Central memory CD4-positive, alpha-beta T cell (primary cell): ENCODE measurements at regions not wholly inside any gene's neighbourhood (a gene's known extent, or its start where the extent isn't known, plus 50 kb on each side); places are given as distances from the start of the nearest gene placed in this dataset.
A peak's percentile ranks its signal among the peaks of the same experiment; 100 is the strongest.

ENCODE experiments used
- DNase-seq: peaks from one replicate; pipeline ENCODE4 v3.0.0; 2022

GRCh38 chr3:188046561-188047211 lies 107.3 kb upstream of the LPP start:
- no peak for DNase-seq

DNA sequence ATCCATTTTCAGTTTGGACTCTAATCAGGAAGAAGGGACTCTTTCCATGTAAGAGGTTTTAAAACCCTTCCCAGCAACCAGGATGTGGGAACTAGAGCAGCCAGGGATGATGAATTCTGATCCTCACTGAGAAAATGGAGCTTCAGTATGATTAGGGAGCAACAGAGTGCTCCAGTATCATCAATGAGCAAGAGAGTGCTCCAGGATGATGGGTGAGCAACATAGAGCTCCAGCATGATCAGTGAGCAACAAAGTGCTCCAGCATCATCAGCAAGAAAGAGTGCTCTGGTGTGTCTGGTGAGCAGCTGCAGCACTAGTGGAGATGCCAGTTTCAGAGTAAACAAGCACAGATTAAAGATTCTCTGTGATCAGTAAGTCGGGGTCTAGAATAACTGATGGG lies 106.4 kb upstream of the LPP start:
- DNase-seq = no peak

DNA sequence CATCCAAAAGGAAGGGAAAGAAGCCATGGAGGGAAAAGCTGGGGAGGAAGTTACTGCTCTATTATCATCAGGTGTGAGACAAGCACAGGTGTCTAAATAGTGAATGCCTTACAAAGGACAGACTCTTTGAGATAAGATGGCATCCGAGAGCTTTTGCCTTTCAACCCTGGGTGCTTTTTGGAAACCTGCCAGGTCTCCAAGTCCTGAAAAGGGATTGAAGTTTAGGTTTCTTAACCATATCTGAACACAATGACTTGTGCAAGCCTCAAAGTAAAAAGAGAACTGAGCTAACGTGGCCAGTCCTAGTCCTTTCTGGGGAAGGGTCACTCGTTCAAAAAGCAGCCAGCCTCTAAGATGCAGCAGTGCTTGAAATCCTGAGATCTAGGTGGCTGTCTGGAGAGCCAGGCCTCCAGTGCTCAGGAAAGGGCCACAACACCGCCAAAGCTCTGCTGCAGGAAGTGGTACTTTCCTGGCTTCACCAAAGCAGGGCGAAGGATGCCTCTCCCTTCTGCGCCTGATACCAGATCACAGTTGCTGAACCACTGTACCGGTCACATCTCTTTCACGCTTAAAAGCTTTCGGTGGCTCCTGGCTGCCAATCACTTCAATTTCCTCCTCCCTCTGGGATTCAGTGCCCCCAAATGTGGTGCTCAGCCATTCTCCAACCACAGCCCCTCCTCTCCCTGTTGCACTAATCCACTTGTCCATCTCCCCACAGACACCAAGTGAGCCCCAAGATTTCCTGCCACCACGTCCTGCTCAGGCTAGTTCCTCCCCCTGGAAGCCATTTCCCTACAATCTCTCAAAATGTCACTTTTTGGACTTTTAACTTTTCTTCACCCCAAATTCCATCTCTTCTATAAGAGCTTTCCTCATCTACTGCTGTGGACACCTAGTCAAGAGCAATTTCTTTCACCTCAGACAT lies 104.1 kb upstream of the LPP start:
- DNase-seq = peak; percentile 42

DNA sequence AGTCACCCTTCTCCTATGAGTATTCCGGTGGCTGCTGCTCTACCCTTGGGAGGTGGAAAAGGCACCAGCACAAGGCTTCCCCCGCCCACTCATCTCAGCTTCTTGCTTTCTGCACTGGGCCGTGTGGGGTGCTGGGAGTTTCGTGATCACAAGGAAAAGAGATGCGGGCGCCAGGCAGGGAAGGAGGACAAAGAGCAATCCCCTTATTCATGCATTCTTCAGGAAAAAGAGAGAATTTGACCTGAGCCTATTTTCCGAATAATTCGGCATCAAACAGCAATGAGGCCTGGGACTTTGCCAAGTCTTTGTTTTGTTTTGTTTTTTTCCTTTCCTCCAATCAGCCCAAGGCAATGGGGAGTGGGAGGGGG lies 102.2 kb upstream of the LPP start:
- no peak for DNase-seq

DNA sequence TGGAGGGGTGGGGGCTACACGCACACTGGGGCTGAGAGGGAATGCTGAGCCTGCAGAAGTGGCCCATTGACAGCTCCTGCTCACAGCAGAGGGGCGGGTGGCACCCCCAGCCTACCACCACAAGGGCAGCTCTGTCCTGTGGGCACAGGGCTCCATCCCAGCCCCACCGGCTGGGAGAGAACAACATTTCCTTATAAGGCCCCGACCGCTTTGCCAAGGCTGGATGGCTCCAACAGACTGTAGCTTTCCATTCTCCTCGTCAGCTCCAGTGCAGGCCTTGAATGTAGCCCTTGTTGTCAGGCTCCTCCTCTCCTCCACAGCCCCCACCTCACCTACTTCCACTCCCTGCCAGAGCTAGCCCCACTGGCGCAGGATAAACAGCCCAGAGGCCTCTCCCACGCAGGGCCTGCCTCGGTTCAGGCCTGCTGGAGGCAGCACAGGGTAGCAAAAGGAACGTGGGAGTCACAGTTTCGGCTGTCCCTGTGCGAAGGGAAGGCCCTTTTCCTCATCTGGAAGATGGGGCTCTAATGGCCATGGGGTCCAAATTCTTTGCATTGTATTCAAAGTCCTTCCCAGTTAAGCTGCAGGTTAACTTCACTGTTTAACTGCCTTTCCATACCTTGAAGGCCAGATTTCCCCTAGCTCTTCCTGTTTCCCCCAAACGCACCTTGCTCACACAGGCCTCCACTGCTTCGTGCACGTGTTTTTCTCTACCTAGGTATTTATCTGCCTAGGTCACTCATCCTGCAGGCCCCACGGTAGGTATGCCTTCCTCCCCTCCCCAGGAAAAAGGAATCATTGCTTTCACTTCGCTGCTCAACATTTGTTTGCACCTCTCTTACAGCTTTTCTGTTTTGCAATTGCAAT lies 101.6 kb upstream of the LPP start:
- no peak for DNase-seq

DNA sequence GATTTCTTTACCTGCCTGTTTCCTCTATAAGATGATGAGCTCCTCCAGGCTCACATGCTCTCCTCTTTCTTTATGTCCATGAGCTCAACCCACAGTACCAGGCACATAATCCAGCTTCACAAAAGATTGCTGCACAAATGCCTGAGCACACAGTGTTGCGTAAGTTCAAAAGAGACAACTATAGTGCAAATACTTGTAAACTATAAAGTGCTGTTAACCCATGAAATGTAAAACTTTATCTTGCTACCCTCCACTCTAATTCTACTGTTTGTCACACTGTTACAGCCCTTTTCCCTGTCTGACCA lies 101.0 kb upstream of the LPP start:
- no peak for DNase-seq

DNA sequence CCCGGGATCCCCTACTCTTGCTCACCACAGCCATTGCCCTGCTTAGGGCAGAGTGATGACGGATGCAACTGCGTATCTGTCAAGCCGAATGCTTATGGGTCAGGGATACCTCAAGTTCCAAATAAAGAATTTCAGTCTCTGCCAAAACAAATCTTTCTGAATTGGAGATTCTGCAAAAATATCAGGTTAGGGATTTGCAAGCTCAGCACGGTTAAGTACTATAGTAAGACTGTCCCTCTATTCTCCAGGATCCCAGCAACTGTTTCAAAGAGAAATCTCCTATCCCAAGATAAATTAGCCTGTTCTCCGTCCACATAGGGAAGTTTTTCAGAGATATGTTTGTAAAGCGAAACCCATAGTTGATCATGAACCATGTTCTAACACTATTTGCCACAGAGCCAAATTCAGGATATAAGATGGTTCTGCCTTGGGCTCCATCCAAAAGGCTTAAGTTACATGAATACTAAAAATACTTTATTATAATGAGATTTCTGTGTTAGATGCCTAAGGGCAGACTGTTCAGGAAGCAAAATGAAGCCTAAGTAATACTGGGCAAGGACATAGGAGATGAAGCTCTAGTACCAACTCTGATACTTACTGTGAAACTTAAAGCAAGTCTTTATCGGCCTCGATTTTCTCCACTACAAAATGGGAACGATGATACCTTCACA lies 100.1 kb upstream of the LPP start:
- no peak for DNase-seq

DNA sequence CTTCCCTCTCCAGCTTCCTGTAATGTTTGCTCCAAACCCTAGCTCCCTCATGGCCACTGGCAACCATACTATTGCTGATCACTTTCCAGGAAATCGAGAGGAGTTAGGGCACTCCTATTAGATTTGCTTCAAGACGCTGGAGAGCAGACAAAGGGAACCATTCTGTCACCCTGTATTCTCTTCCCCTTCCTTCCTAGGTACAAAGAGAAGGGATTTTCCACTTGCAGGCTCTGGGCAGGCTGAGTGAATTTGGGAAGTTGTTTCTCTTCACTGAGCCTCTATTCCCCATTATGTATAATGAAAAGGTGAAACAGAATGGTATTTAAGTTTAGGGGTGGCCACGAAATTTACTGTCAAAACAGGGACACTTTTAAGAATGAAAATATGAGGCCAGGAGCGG lies 99.4 kb upstream of the LPP start:
- no peak for DNase-seq

GRCh38 chr3:188055388-188055787 lies 98.6 kb upstream of the LPP start:
- no peak for DNase-seq

DNA sequence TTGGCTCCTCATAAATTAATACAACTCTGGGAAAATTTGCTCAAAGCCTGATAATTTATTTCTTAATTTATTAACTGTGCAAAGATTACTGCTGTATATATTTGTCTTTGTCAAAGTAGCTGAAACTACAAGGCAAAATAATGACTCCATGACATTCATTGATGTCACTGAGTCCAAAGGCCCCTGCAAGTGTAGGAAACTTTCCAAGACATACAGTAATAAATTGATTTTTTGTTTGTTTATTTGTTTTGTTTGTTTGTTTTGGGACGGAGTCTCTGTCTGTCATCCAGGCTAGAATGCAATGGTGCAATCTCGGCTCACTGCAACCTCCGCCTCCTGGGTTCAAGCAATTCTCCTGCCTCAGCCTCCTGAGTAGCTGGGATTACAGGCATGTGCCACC lies 96.8 kb upstream of the LPP start:
- no peak for DNase-seq

GRCh38 chr3:188058569-188059184 lies 95.3 kb upstream of the LPP start:
- no peak for DNase-seq

DNA sequence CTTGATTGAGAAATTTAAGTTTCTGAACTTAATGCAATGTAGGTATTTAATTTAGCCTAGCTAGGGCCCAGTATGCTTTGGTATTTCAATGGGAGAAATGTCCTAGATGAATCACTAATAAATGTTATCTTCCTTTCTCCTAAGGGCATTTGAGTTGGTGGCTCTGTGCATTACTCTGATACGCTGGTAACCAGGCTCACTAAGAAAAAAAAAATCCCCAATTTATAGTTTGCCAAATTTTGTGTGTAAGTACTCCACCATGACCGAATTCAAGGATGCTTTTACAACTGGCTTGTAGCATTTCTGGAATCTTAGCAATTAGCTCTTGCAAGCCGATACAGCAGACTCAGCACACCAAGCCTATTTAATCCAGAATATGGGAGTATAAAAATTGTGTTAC lies 94.6 kb upstream of the LPP start:
- DNase-seq = no peak

DNA sequence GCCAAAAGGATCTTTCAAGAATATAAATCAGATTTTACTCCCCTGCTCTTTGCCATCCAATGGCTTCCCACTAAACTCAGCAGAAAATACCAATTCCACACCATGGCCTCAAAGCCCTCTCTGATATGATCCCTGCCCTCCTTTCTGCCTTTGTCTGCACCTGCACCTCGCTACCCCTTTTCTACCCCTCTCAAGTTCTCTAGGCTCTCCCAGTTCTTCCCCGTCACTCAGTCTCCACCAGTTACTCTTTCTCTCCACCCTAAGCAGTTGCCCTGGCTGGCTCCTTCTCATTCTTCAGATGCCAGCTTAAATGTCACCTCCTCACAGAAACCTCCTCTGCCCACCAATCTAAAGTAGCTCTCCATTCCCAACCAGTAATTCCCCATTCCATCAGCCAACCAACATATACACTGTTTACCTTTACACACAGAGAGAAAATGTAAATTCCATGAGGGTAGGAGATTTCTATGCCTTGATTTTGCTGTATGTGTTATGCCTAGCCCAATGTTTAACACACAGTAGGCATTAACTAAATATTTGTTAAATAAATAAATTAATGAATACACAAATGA lies 93.6 kb upstream of the LPP start:
- no peak for DNase-seq

DNA sequence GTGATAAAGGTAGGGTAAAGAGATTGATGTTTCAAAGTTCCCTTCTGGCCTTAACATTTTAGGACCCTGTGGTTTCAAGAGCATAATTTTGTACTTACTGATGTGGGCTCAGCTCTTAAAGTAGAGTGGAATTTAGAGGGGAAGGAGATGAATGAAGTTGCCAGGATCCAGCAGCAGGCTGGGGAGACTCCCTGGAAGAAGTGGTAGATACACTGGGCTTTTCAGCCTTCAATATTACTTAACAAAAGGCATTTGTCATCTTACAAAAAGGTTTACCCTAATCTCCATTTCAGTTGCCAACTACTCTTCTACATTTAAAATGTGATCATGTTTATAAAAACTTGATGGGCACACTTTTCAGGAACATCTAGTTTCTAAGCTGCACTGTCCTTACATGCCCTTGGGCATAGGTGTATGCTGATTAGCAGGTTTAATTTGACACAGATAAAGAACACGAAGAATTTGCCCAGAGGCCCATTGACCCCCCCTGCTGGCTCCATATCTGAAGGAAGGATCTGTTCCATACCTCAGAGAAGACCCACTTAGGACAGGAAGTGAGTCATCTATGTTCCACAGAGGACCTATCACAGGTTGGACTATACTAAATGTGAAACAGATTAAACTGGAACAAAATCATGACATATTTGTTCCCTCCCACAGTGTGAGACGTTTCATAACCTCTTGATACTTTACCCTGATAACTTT lies 93.0 kb upstream of the LPP start:
- DNase-seq = peak; percentile 45

- DNase-seq = no peak
Observed at GRCh38 chr3:188062216-188062615, 91.7 kb upstream of the LPP start.

DNA sequence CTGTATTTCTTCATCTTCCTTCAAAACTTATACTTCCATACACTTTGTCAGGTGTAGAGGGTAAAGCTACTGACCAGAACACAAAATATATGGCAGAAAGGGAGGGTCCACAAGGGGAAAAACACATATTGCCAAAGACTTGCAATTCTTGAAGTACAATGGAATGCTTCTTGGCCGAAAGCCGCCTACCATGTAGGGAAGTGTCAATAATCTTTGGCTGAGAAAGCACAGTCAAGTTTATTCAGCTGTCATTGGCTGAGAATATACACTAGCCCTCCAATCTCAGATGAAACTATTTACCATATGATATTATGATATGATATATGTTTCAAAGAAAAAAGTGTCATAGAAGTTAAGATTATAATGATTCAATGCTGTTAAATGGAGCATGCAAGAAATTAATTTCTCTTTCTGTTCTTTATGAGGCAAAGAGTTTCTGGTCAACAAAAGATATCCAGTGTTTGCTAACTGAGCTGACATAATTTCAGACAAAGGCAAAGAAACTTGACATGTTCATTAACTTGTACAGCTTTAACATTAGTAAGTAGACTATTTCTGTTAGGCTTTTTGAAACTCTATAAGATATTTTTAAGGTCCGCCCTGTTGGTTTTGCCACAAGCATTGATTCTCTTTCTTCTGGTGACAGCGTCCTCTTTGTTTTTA lies 89.0 kb upstream of the LPP start:
- no peak for DNase-seq

DNA sequence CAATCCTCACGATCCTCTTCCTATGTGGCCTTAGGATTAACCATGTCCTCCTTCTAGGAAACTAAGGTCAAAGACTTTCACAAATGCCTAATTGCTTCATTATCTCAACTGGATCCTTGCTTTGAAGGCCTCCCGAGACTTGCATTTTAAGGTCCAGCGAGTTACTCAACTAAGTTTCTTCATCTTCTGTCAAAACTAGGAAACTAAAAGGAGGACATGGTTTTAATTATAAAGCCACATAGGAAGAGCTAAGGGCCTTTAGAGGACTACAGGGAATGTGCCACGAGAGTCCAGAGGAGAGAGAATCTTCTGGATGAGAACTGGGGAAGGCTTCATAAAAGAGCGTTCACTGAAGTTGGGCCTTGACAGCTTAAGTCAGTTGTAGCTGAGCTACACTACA lies 87.8 kb upstream of the LPP start:
- no peak for DNase-seq

DNA sequence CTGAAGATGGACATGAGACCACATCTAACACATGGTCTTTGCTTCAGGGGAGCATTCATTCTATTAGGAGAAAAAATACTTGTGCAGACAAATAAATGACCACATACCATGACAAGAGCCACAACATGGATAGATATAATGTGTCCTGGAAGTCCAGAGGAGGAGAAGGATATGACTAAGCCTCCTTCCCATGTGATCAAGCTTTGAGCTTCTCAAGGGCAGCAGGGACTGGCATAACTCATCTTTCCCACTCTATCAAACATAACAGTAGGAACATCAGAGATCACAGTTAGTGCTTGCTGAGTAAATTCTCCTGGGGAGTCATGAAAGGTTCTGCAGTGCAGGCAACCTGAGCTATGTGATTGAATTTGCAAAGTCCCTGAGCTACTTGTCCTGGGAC lies 86.0 kb upstream of the LPP start:
- no peak for DNase-seq

- no peak for DNase-seq
Observed at GRCh38 chr3:188068342-188068741, 85.6 kb upstream of the LPP start.

DNA sequence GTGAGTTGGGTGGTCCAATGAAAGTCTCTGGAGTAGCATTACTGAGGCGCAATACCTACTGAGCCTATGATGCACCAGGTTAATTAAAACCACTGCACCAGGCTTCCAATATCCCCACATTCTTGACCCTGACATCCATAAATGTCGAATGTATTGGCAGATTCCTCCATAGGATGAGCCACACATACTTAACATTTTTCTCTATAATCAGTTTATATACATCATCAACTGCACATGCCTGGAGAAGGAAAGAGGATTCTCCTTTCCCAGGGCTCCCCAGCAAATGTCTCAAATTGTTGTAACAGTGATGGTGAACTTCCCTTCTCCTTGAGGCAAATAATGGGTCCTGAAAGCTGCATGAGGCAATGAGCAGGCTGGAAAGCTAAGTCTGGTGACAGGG lies 82.3 kb upstream of the LPP start:
- DNase-seq = no peak

DNA sequence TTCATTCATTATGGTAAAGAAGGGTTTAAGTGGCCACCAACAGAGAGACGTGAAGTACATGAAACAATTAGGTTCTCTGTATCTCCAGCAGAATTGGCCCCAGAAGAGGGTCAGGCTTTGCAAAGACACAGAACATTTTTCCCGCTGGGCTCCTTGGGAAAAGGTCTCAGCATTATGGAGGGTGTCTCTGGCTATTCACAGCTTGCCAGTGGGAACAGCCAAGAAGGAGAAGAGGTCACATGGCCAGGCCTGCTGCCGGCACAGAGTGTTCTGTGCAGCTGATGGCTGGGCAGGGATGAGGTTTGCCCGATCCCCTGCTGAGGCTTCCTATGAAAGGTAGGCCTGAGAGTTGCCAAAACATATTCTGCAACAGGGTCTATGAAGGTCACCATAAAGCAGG lies 77.8 kb upstream of the LPP start:
- DNase-seq = no peak
